Sigmoid colon (tissue), 4 donors: ENCODE measurements at regions not wholly inside any gene's neighbourhood (a gene's known extent, or its start where the extent isn't known, plus 50 kb on each side); places are given as distances from the start of the nearest gene placed in this dataset.
"Not testable (repeated sequence)": the region's sequence is repeated elsewhere in the genome, so short reads cannot be mapped to it uniquely, and the experiment has no call there.

Source experiments
- EP300 ChIP-seq, 4 donors: sonication (generic); formaldehyde crosslinking; IDR thresholded peaks; one replicate each; pipeline ENCODE4 v1.6.1; 2017; ENCODE audit warnings: antibody characterized with exemption in 4 of 4
- POLR2A ChIP-seq, 2 donors: fragments of 450-650 bp; IDR thresholded peaks; one replicate each; pipeline ENCODE4 v1.6.1; 2016; ENCODE audit warnings: antibody characterized with exemption in 2 of 2, mild to moderate bottlenecking in 2 of 2, moderate library complexity in 2 of 2
- POLR2AphosphoS5 ChIP-seq, 4 donors: sonication (generic); formaldehyde crosslinking; IDR thresholded peaks; one replicate each; pipeline ENCODE4 v1.6.1; 2017; ENCODE audit warnings: antibody characterized with exemption in 4 of 4
- TF ChIP-seq, protein P1 (sequence below), 4 experiments: fragments of 450-650 bp in 3 of 4; fragments of 200-600 bp in 1 of 4; IDR thresholded peaks; one replicate each; pipeline ENCODE4 v1.5.1; 2016 to 2019; ENCODE audit warnings: antibody characterized with exemption in 4 of 4, mild to moderate bottlenecking in 3 of 4, moderate library complexity in 2 of 4

DNA sequence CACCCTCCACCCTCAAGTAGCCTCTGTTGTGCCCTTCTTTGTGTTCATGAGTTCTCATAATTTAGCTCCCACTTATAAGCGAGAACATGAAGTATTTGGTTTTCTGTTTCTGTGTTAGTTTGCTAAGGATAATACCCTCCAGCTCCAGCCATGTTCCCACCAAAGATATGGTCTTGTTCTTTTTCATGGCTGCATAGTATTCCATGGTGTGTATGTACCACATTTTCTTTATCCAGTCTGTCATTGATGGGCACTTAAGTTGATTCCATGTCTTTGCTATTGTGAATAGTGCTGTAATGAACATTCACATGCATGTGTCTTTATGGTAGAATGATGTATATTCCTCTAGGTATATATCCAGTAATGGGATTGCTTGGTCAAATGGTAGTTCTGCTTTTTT, 77.8 kb downstream of the FTHL17 start:
- TF ChIP-seq, protein P1, sequence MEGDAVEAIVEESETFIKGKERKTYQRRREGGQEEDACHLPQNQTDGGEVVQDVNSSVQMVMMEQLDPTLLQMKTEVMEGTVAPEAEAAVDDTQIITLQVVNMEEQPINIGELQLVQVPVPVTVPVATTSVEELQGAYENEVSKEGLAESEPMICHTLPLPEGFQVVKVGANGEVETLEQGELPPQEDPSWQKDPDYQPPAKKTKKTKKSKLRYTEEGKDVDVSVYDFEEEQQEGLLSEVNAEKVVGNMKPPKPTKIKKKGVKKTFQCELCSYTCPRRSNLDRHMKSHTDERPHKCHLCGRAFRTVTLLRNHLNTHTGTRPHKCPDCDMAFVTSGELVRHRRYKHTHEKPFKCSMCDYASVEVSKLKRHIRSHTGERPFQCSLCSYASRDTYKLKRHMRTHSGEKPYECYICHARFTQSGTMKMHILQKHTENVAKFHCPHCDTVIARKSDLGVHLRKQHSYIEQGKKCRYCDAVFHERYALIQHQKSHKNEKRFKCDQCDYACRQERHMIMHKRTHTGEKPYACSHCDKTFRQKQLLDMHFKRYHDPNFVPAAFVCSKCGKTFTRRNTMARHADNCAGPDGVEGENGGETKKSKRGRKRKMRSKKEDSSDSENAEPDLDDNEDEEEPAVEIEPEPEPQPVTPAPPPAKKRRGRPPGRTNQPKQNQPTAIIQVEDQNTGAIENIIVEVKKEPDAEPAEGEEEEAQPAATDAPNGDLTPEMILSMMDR (IDR thresholded peaks at IDR 0.05) = not testable (repeated sequence)
- TF ChIP-seq EP300, POLR2A, POLR2AphosphoS5 (IDR thresholded peaks at IDR 0.05): not testable (repeated sequence)
